Sigmoid colon (tissue), 4 donors: ENCODE measurements at regions not wholly inside any gene's neighbourhood (a gene's known extent, or its start where the extent isn't known, plus 50 kb on each side); places are given as distances from the start of the nearest gene placed in this dataset.

Source experiments
- EP300 ChIP-seq, 4 donors: sonication (generic); formaldehyde crosslinking; IDR thresholded peaks; one replicate each; pipeline ENCODE4 v1.6.1; 2017; ENCODE audit warnings: antibody characterized with exemption in 4 of 4
- POLR2A ChIP-seq, 2 donors: fragments of 450-650 bp; IDR thresholded peaks; one replicate each; pipeline ENCODE4 v1.6.1; 2016; ENCODE audit warnings: antibody characterized with exemption in 2 of 2, mild to moderate bottlenecking in 2 of 2, moderate library complexity in 2 of 2
- POLR2AphosphoS5 ChIP-seq, 4 donors: sonication (generic); formaldehyde crosslinking; IDR thresholded peaks; one replicate each; pipeline ENCODE4 v1.6.1; 2017; ENCODE audit warnings: antibody characterized with exemption in 4 of 4
- TF ChIP-seq, protein P1 (sequence below), 4 experiments: fragments of 450-650 bp in 3 of 4; fragments of 200-600 bp in 1 of 4; IDR thresholded peaks; one replicate each; pipeline ENCODE4 v1.5.1; 2016 to 2019; ENCODE audit warnings: antibody characterized with exemption in 4 of 4, mild to moderate bottlenecking in 3 of 4, moderate library complexity in 2 of 4

DNA sequence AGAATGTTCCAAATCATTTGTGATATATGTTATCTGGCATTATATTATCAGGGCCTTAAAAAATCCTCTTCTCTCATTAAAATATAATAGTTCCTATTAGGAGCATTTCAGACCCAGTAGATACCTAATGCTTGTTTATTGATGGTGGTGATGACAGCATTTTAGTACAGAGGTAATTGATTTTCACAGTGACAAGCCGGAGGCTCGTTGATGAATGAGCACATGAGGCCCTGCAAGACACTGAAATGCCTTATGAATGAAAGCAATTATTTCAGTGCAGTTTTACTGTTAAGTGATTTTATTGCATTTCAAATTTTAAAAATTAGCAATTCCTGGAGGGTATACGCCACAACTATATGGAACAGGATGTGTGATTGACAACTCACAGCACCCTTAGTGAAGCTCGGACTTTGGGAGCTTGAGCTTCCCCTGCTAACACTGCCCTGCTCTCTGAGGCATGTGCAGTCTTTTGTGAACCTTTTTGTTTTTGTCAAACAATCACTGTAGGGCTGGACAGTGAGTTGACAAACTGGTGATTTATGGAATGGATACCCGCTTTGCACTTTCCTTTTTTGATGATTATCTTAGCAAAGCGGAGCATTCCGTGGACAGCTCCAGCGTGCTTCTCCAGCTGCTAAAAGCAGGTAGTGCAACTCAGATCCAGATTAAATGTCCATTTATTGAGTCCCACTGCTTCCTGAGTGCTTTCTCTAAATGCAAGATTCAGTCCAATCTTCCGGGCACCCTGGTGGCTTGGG lies 187.0 kb upstream of the ATP10A start:
- TF ChIP-seq, protein P1, sequence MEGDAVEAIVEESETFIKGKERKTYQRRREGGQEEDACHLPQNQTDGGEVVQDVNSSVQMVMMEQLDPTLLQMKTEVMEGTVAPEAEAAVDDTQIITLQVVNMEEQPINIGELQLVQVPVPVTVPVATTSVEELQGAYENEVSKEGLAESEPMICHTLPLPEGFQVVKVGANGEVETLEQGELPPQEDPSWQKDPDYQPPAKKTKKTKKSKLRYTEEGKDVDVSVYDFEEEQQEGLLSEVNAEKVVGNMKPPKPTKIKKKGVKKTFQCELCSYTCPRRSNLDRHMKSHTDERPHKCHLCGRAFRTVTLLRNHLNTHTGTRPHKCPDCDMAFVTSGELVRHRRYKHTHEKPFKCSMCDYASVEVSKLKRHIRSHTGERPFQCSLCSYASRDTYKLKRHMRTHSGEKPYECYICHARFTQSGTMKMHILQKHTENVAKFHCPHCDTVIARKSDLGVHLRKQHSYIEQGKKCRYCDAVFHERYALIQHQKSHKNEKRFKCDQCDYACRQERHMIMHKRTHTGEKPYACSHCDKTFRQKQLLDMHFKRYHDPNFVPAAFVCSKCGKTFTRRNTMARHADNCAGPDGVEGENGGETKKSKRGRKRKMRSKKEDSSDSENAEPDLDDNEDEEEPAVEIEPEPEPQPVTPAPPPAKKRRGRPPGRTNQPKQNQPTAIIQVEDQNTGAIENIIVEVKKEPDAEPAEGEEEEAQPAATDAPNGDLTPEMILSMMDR (IDR thresholded peaks at IDR 0.05) = no peak
- TF ChIP-seq POLR2A (IDR thresholded peaks at IDR 0.05) = no peak
- no peak for TF ChIP-seq EP300 (IDR thresholded peaks at IDR 0.05)
- no peak for TF ChIP-seq POLR2AphosphoS5 (IDR thresholded peaks at IDR 0.05)
